Testis (tissue), 2 donors: ENCODE measurements at regions not wholly inside any gene's neighbourhood (a gene's known extent, or its start where the extent isn't known, plus 50 kb on each side); places are given as distances from the start of the nearest gene placed in this dataset.

Source experiments
- CTCF ChIP-seq, 3 experiments: fragments of 450-650 bp in 2 of 3; fragments of 200-600 bp in 1 of 3; sonication (generic) in 1 of 3; IDR thresholded peaks; one replicate each; pipeline ENCODE4 v1.5.1; 2016 to 2019; ENCODE audit warnings: antibody characterized with exemption in 3 of 3, mild to moderate bottlenecking in 2 of 3, moderate library complexity in 1 of 3
- POLR2A ChIP-seq: fragments of 450-650 bp; IDR thresholded peaks from one replicate; pipeline ENCODE4 v1.6.1; 2017; ENCODE audit warnings: antibody characterized with exemption, mild to moderate bottlenecking, moderate library complexity

DNA sequence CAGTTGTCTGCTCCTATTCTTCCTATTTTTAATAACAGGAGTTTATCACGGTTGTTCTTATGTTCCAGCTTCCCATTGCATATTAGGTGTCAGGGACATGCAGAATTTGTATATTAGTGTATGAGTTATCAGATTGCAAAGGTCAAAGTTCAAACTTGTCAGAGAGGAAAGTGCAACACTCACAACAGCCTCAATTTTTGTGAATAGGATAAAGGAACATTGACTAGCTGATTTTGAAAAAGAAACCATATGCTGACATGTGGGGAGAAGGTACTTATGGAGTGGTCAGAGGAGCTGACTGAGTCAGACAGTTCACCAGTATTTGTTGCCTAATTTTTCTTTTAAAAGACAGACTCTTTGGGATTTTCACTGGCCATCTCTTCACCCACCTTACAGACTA lies 222.1 kb downstream of the C12orf50 start:
- no peak for TF ChIP-seq CTCF (IDR thresholded peaks at IDR 0.05)
- TF ChIP-seq POLR2A, result no peak
